Muscle of back (tissue), 3 donors: ENCODE measurements at regions not wholly inside any gene's neighbourhood (a gene's known extent, or its start where the extent isn't known, plus 50 kb on each side); places are given as distances from the start of the nearest gene placed in this dataset.
A peak's percentile ranks its signal among the peaks of the same experiment; 100 is the strongest.

Experiments
- DNase-seq, 3 donors: peaks; one replicate each; pipeline versions ENCODE4 v3.0.0 to v3.0.0-alpha.2; 2013

DNA sequence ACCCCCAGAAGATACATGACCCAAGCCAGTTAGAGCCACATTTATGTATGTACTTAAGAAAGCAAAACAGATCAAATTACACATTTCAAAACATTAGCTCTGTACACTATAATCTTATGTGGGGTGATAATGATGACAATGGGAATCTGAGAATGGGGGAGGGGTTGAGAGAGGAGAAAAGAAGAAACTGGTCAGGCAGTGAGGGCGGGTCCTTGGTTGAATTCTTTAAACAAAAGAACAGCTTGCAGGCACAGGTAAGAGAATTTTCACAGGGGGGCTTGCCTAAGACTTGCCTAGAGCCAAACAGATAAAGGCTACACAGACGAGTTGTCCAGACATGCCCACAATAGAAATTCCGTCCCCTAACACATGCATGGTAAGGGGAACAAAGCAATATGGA lies 76.8 kb upstream of the PTER start:
- DNase-seq = no peak

DNA sequence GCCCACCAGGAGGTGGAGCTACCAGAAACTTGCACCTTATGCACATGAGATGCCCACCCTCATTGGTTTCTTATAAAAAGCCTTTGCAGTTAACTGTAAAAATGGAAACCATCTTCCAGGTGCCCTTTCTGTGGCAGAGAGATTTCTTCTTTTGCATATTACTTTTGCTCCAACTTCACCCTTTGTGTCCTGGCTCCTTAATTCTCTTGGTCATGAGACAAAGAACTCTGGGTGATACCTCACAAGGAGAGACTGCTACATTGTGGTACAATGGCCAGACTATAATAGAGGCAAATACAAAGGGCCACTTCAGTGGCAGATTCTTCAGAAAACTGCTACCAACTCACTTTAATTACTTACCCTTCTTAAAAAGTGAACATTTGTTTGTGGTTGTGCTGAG lies 76.4 kb upstream of the PTER start:
- no peak for DNase-seq

DNA sequence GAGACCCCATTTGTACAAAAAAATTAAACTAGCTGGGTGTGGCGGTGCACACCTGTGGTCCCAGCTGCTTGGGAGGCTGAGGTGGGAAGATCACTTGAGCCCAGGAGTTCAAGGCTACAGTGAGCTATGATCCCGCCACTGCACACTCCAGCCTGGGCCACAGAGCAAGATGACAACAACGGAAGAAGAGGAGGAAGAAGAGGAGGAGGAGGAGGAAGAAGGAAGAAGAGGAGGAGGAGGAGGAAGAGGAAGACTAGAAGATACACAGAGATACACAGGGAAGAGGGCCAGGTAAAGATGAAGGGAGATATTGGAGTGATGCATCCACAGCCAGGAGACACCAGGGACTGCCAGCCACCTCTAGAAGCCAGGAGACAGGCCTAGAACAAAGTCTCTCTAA lies 75.7 kb upstream of the PTER start:
- DNase-seq = no peak

DNA sequence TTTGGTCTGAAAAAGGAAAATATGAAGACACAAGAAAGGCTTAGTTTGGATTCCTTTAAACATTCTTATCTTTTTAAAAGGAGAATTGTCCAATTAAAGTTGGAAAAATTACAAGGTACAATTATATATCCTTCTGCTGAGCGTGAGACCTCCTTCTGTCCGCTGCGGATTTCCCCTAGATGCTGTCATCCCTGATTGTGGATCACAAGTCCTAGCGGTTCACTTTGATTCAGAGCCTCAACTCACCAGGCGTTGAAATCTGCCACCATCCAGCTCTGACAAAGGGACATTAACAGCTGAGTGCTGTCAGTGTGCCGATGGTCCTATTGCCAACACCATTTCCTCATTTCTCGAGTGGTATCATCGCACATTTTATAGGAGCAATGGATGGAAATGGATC lies 73.1 kb upstream of the PTER start:
- no peak for DNase-seq

DNA sequence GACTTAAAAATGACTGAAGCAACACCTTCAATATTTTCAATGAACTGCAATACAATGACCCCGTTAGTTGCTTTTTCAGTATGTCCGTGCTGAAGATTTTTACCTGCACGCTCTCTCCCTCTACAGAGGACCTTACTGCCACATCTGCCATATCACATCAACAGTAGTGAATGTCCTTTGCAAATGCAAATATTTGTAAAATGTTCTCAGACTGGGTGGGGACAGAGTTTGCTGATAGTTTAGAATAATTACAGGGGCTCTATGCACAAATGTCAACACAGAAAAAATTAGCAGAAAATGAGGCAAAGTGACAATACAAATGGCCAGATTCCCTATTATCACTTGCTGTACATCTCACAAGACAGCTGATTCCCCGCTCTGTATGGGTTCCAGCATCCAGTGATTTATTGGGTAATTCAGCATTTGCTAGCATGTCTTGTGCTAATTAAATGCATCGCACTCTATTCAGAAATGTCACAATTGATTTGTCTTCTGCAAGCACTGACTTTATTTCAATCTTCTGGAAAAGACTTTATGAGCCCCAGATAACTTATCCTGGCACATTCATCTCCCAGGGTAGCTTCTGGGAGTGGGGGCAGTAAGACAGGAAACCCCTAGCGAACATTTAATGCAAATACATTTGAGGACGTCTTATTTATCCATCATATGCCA lies 69.1 kb upstream of the PTER start:
- no peak for DNase-seq

DNA sequence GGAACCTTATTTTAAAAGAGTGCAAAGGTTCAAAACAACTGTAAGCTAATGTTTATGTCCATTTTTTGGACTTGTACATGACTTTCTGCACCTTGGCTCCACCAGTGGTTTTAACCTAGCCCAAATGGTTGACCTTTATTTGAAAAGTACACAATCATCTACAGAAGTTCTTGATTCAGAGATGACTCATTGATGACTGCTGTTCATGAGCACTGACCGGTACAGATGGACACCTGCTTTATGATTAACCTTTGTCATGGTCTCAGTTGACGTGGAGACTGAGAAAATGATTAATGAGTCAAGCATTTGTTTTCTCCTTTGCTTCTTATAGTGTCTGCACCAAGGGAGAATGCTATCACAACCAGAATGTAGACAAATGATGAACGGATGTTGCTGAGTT lies 55.7 kb upstream of the PTER start:
- no peak for DNase-seq

DNA sequence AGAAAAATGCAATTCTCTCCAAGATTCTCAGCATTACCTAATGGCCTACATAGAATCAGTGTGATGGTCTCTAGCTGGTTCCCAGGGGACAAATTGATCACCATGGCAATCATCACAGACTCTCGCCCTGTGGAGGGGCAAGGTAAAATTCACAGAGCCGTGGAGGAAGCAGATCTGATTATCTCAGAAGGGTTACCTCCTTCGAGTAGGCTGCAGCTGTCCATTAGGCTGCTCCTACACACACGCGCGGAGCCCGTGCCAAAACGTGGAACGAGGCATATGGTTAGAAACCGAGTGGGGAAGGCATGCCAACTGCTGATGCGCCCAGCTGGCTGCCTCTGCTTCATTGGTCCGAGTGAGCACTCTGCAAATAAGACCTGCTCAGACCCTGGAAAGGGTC lies 52.8 kb upstream of the PTER start:
- DNase-seq = peak; percentile 29 to 52 (median 42)

DNA sequence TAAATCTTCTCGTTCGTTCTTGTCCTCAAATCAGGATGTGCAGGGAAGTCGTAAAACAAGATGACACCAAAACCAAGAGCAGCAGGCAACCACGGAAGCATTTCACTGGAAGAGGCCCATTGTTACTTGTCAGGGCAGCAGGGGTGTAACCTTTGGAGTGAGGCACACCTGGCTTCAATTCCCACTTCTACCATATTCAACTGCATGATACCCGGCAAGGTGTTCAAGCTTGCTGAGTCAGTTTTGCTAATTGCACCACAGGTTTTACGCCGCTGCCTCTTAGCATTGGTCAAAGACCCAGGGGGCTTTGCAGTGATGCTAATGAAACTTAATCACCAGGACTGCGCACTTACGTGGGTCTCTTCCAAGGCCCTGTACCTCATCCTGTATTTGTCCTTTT lies 50.0 kb upstream of the PTER start:
- DNase-seq = no peak
